WI38 (cell line): ENCODE measurements at regions not wholly inside any gene's neighbourhood (a gene's known extent, or its start where the extent isn't known, plus 50 kb on each side); places are given as distances from the start of the nearest gene placed in this dataset.

ENCODE experiments used
- H3K4me3 ChIP-seq: 2 replicates; pipeline ENCODE4 v1.5.1; 2011; ENCODE audit warnings: low read depth, mild to moderate bottlenecking, control low read depth, low read length
- CTCF ChIP-seq: IDR thresholded peaks from 2 replicates; pipeline ENCODE4 v1.5.1; 2012; ENCODE audit warnings: low read depth, mild to moderate bottlenecking, control low read depth, low read length

GRCh38 chr5:17816505-17816904, 182.2 kb downstream of the TAF11L14 start:
- TF ChIP-seq CTCF = no peak
- no peak overlapping the region for H3K4me3 ChIP-seq

- no peak for TF ChIP-seq CTCF
- no peak overlapping the region for H3K4me3 ChIP-seq
These were observed 182.7 kb downstream of the TAF11L14 start for GRCh38 chr5:17816944-17817343.

GRCh38 chr5:17817990-17818389, 183.7 kb downstream of the TAF11L14 start:
- no peak overlapping the region for H3K4me3 ChIP-seq
- TF ChIP-seq CTCF = no peak

- no peak overlapping the region for H3K4me3 ChIP-seq
- no peak for TF ChIP-seq CTCF
These were observed 185.5 kb downstream of the TAF11L14 start for GRCh38 chr5:17819783-17820182.

GRCh38 chr5:17828681-17829080, 194.4 kb downstream of the TAF11L14 start:
- TF ChIP-seq CTCF = no peak
- H3K4me3 ChIP-seq = no peak overlapping the region

GRCh38 chr5:17829456-17829855, 195.2 kb downstream of the TAF11L14 start:
- no peak for TF ChIP-seq CTCF
- H3K4me3 ChIP-seq = no peak overlapping the region

GRCh38 chr5:17831279-17831678, 197.0 kb downstream of the TAF11L14 start:
- TF ChIP-seq CTCF = no peak
- H3K4me3 ChIP-seq = no peak overlapping the region
